Liver (tissue), 8 donors: ENCODE measurements at regions not wholly inside any gene's neighbourhood (a gene's known extent, or its start where the extent isn't known, plus 50 kb on each side); places are given as distances from the start of the nearest gene placed in this dataset.

ENCODE experiments used
- DNase-seq: peaks from one replicate; pipeline ENCODE4 v3.0.0-alpha.2; 2017; ENCODE audit warnings: low spot score
- H3K27ac ChIP-seq, 2 donors: one replicate each; pipeline ENCODE4 v1.7.0; 2013; ENCODE audit warnings: inconsistent platforms in 2 of 2, low read length in 2 of 2, control low read depth in 1 of 2, low read depth in 1 of 2, mild to moderate bottlenecking in 1 of 2
- H3K27me3 ChIP-seq, 4 donors: one replicate each; pipeline versions ENCODE4 v1.6.1 to v1.7.0; 2013; ENCODE audit warnings: low read length in 3 of 4, inconsistent platforms in 1 of 4, mild to moderate bottlenecking in 1 of 4, moderate library complexity in 1 of 4; ENCODE audit not compliant: control insufficient read depth in 4 of 4, insufficient read depth in 4 of 4
- H3K36me3 ChIP-seq, 4 donors: one replicate each; pipeline versions ENCODE4 v1.6.1 to v1.7.0; 2013; ENCODE audit warnings: low read length in 3 of 4, mild to moderate bottlenecking in 3 of 4, low read depth in 1 of 4, moderate library complexity in 1 of 4; ENCODE audit not compliant: control insufficient read depth in 4 of 4, insufficient read depth in 3 of 4
- H3K4me1 ChIP-seq, 4 donors: one replicate each; pipeline versions ENCODE4 v1.6.1 to v1.7.0; 2013; ENCODE audit warnings: low read length in 3 of 4, mild to moderate bottlenecking in 3 of 4, moderate library complexity in 1 of 4; ENCODE audit not compliant: control insufficient read depth in 4 of 4, insufficient read depth in 4 of 4
- H3K4me3 ChIP-seq, 3 donors: one replicate each; pipeline versions ENCODE4 v1.6.1 to v1.7.0; 2013; ENCODE audit warnings: low read length in 3 of 3, control low read depth in 1 of 3, low read depth in 1 of 3, mild to moderate bottlenecking in 1 of 3
- H3K9ac ChIP-seq, 2 donors: one replicate each; pipeline ENCODE4 v1.7.0; 2013; ENCODE audit warnings: low read length in 2 of 2, mild to moderate bottlenecking in 2 of 2, moderate library complexity in 2 of 2, control low read depth in 1 of 2, low read depth in 1 of 2
- H3K9me3 ChIP-seq, 4 donors: one replicate each; pipeline versions ENCODE4 v1.6.1 to v1.7.0; 2013; ENCODE audit warnings: low read length in 3 of 4; ENCODE audit not compliant: control insufficient read depth in 4 of 4
- ATF3 ChIP-seq: IDR thresholded peaks from 2 replicates; pipeline ENCODE4 v1.6.1; 2016; ENCODE audit warnings: antibody characterized with exemption
- CTCF ChIP-seq: fragments of 150-350 bp; IDR thresholded peaks from 2 replicates; pipeline ENCODE4 v1.5.1; 2017; ENCODE audit warnings: improper control_type of control experiment, low read depth, low read length; ENCODE audit not compliant: missing input control
- EGR1 ChIP-seq, 2 donors: IDR thresholded peaks; 2 replicates each; pipeline ENCODE4 v1.6.1; 2016 to 2018; ENCODE audit warnings: antibody characterized with exemption in 2 of 2, low read depth in 2 of 2
- FOXA1 ChIP-seq: IDR thresholded peaks from 2 replicates; pipeline ENCODE4 v1.6.1; 2016; ENCODE audit warnings: antibody characterized with exemption
- FOXA2 ChIP-seq: IDR thresholded peaks from 2 replicates; pipeline ENCODE4 v1.6.1; 2016; ENCODE audit warnings: antibody characterized with exemption
- GABPA ChIP-seq, 2 donors: IDR thresholded peaks in 1 of 2; conservative IDR thresholded peaks in 1 of 2; 2 replicates each; pipeline ENCODE4 v1.6.1; 2016; ENCODE audit warnings: antibody characterized with exemption in 2 of 2, mild to moderate bottlenecking in 1 of 2, moderate library complexity in 1 of 2
- HNF4A ChIP-seq, 2 donors: conservative IDR thresholded peaks; 2 replicates each; pipeline ENCODE4 v1.6.1; 2016; ENCODE audit warnings: antibody characterized with exemption in 2 of 2, mild to moderate bottlenecking in 2 of 2
- HNF4G ChIP-seq: IDR thresholded peaks from 2 replicates; pipeline ENCODE4 v1.6.1; 2016; ENCODE audit warnings: antibody characterized with exemption
- JUND ChIP-seq, 2 donors: IDR thresholded peaks; 2 replicates each; pipeline ENCODE4 v1.6.1; 2016; ENCODE audit warnings: antibody characterized with exemption in 2 of 2
- NR2F2 ChIP-seq: IDR thresholded peaks from 2 replicates; pipeline ENCODE4 v1.6.1; 2016; ENCODE audit warnings: antibody characterized with exemption
- RAD21 ChIP-seq, 2 donors: IDR thresholded peaks; 2 replicates each; pipeline ENCODE4 v1.6.1; 2016; ENCODE audit warnings: antibody characterized with exemption in 2 of 2, mild to moderate bottlenecking in 2 of 2
- RXRA ChIP-seq, 2 donors: IDR thresholded peaks; 2 replicates each; pipeline ENCODE4 v1.6.1; 2017 to 2018; ENCODE audit warnings: antibody characterized with exemption in 2 of 2, mild to moderate bottlenecking in 1 of 2
- SP1 ChIP-seq: IDR thresholded peaks from 2 replicates; pipeline ENCODE4 v1.6.1; 2018; ENCODE audit warnings: antibody characterized with exemption, mild to moderate bottlenecking
- WGBS: extraction: QIAGEN DNeasy Blood & Tissue Kit; methylation state at CpG from one replicate; pipeline ENCODE4 v1.1.7; 2013; 5-methylcytosine and 5-hydroxymethylcytosine counted together
- TF ChIP-seq, protein P1 (sequence below): IDR thresholded peaks from 2 replicates; pipeline ENCODE4 v1.6.1; 2016; ENCODE audit warnings: antibody characterized with exemption
- TF ChIP-seq, protein P2 (sequence below): IDR thresholded peaks from 2 replicates; pipeline ENCODE4 v1.6.1; 2016; ENCODE audit warnings: antibody characterized with exemption, mild to moderate bottlenecking
- donor health status: healthy.
- donor health status: healthy.
- donor health status: healthy.
- donor health status: healthy.
- donor health status: healthy.

- H3K27me3 ChIP-seq: no peaks in the 10 kb centered on the region
- peaks cover 0 to 9% (median 0%) of the 10 kb centered on the region in 4 donors for H3K9me3 ChIP-seq
- no peak overlapping the region for H3K27ac ChIP-seq
- H3K36me3 ChIP-seq: no peaks in the 10 kb centered on the region
- H3K9ac ChIP-seq: no peak overlapping the region
- TF ChIP-seq SP1 (no peak), HNF4G (no peak)
- no peak overlapping the region for H3K4me3 ChIP-seq
- no peak for DNase-seq
- WGBS: 73% methylated on average over 5 of the region's 5 CpGs
- no peaks in the 10 kb centered on the region for H3K4me1 ChIP-seq
Observed at GRCh38 chr4:134687646-134688628, 486.3 kb upstream of the PABPC4L start.

GRCh38 chr4:134677209-134677814 is 475.7 kb upstream of the PABPC4L start:
- WGBS: 32% methylated on average over 1 of the region's 1 CpG
- Histone ChIP-seq H3K4me3 (no peak overlapping the region), H3K9me3 (no peaks in the 10 kb centered on the region), H3K27ac (no peak overlapping the region), H3K4me1 (no peaks in the 10 kb centered on the region), H3K36me3 (no peaks in the 10 kb centered on the region), H3K27me3 (no peaks in the 10 kb centered on the region), H3K9ac (no peak overlapping the region)
- TF ChIP-seq SP1 (no peak), JUND (IDR thresholded peaks at IDR 0.05) (no peak)
- no peak for DNase-seq

DNA sequence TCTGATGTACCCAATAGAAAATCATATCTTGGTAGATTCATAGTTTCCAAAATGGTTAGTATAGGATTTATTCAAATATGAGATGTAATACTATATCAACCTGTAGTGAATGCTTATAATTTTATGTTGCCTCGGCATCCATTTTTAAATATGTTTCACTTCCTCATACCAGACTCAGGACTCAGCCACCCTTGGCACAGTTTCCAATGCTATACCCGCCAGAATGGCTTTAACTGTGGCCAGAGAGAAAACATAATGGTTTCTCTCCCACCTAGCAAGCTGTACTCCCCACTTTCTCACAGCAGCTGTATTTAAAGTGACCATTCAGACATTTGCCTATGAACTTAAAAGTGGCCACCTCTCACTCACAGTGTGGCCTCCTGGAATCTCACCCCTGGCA is 466.6 kb upstream of the PABPC4L start:
- Histone ChIP-seq H3K9me3 (peaks cover 0 to 6% (median 0%) of the 10 kb centered on the region in 4 donors), H3K36me3 (no peaks in the 10 kb centered on the region), H3K27me3 (no peaks in the 10 kb centered on the region), H3K27ac (no peak overlapping the region), H3K4me1 (no peaks in the 10 kb centered on the region), H3K9ac (no peak overlapping the region), H3K4me3 (no peak overlapping the region)
- no peak for DNase-seq
- WGBS: 59% methylated on average over 2 of the region's 2 CpGs
- TF ChIP-seq, protein P1, sequence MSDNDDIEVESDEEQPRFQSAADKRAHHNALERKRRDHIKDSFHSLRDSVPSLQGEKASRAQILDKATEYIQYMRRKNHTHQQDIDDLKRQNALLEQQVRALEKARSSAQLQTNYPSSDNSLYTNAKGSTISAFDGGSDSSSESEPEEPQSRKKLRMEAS: no peak
- TF ChIP-seq SP1 (no peak), JUND (IDR thresholded peaks at IDR 0.05) (no peak), NR2F2 (no peak), FOXA1 (no peak), CTCF (no peak), RXRA (IDR thresholded peaks at IDR 0.05) (no peak), RAD21 (IDR thresholded peaks at IDR 0.05) (no peak), GABPA (IDR thresholded peaks at IDR 0.05 in 1 of 2, conservative IDR thresholded peaks at IDR 0.05 in 1 of 2) (no peak), EGR1 (IDR thresholded peaks at IDR 0.05; ENCODE audit: low read depth in 2 of 2) (no peak), FOXA2 (no peak), ATF3 (no peak), HNF4A (conservative IDR thresholded peaks at IDR 0.05) (no peak)
- TF ChIP-seq, protein P2, sequence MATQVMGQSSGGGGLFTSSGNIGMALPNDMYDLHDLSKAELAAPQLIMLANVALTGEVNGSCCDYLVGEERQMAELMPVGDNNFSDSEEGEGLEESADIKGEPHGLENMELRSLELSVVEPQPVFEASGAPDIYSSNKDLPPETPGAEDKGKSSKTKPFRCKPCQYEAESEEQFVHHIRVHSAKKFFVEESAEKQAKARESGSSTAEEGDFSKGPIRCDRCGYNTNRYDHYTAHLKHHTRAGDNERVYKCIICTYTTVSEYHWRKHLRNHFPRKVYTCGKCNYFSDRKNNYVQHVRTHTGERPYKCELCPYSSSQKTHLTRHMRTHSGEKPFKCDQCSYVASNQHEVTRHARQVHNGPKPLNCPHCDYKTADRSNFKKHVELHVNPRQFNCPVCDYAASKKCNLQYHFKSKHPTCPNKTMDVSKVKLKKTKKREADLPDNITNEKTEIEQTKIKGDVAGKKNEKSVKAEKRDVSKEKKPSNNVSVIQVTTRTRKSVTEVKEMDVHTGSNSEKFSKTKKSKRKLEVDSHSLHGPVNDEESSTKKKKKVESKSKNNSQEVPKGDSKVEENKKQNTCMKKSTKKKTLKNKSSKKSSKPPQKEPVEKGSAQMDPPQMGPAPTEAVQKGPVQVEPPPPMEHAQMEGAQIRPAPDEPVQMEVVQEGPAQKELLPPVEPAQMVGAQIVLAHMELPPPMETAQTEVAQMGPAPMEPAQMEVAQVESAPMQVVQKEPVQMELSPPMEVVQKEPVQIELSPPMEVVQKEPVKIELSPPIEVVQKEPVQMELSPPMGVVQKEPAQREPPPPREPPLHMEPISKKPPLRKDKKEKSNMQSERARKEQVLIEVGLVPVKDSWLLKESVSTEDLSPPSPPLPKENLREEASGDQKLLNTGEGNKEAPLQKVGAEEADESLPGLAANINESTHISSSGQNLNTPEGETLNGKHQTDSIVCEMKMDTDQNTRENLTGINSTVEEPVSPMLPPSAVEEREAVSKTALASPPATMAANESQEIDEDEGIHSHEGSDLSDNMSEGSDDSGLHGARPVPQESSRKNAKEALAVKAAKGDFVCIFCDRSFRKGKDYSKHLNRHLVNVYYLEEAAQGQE: no peak
